ENCODE measurements at regions not wholly inside any gene's neighbourhood (a gene's known extent, or its start where the extent isn't known, plus 50 kb on each side); places are given as distances from the start of the nearest gene placed in this dataset.

DNA sequence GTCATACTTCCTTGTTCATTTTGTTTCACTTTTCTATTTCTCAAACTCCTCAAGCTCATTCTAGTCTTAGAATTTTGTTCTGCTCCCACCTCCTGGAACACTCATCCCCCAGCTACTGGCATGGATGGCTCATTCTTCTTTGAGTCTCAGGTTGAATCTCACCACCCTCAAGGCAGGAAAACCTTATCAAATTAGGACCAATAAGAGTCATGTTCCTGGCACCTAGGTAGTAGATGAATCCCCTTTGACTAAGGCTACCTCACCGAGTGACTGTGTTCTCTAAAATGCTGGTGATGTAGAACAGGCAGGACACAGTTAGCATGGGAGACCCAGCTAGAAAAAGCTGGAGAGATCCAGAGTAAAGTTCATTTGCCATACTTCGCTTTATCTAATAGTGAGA is 1050.8 kb upstream of the EEF2KMT start:
- ATAC-seq (ENCODE audit: low FRiP score in 2 of 2) (no peak), DNase-seq (no peak)
- Histone ChIP-seq H3K36me3 (no peaks in the 10 kb centered on the region), H3K27me3 (no peaks in the 10 kb centered on the region), H3K4me1 (no peaks in the 10 kb centered on the region), H3K27ac (no peak overlapping the region), H3K9me3 (peaks cover 0 to 4% (median 0%) of the 10 kb centered on the region in 4 donors), H3K4me3 (no peak overlapping the region)
- 82 to 84% methylated on average over 2 of the region's 2 CpGs for WGBS, 2 donors
- no peak for TF ChIP-seq EP300 (IDR thresholded peaks at IDR 0.05)
- TF ChIP-seq, protein P1, sequence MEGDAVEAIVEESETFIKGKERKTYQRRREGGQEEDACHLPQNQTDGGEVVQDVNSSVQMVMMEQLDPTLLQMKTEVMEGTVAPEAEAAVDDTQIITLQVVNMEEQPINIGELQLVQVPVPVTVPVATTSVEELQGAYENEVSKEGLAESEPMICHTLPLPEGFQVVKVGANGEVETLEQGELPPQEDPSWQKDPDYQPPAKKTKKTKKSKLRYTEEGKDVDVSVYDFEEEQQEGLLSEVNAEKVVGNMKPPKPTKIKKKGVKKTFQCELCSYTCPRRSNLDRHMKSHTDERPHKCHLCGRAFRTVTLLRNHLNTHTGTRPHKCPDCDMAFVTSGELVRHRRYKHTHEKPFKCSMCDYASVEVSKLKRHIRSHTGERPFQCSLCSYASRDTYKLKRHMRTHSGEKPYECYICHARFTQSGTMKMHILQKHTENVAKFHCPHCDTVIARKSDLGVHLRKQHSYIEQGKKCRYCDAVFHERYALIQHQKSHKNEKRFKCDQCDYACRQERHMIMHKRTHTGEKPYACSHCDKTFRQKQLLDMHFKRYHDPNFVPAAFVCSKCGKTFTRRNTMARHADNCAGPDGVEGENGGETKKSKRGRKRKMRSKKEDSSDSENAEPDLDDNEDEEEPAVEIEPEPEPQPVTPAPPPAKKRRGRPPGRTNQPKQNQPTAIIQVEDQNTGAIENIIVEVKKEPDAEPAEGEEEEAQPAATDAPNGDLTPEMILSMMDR (IDR thresholded peaks at IDR 0.05): no peak

DNA sequence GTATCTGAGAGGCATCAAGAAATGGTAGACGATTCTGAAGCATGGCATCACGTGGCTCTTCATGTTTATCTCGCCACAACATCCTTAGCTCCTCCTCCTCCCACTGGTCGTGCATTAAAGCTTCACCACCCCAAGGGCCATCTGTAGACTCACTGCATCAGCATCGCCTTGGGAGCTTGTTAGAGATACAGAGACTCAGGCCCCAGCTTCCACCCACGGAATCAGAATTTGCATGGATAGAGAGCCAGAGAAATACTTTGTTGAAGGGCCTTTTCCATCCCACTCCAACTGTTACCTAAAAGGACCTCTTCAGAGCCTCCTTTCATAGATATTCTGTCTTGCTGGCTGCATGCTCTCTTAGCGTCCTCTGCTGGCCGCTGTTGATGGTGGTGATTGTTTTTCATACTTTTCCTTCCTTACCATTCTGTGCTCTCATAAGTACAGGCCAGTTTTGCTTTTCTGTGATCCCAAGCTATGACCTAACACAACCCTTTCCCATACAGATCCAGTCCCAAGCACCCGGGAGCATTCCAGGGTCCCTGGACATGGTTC is 1049.4 kb upstream of the EEF2KMT start:
- Histone ChIP-seq H3K27me3 (no peaks in the 10 kb centered on the region), H3K4me1 (no peaks in the 10 kb centered on the region), H3K4me3 (no peak overlapping the region), H3K9me3 (peaks cover 0 to 4% (median 0%) of the 10 kb centered on the region in 4 donors), H3K36me3 (no peaks in the 10 kb centered on the region), H3K27ac (no peak overlapping the region)
- WGBS, 2 donors: 68 to 69% methylated on average over 9 of the region's 9 CpGs
- ATAC-seq (ENCODE audit: low FRiP score in 2 of 2): no peak
- TF ChIP-seq POLR2A (IDR thresholded peaks at IDR 0.05): no peak
- no peak for TF ChIP-seq POLR2AphosphoS5 (IDR thresholded peaks at IDR 0.05)
- TF ChIP-seq EP300 (IDR thresholded peaks at IDR 0.05): no peak
- TF ChIP-seq, protein P1 (IDR thresholded peaks at IDR 0.05): no peak
- no peak for DNase-seq

DNA sequence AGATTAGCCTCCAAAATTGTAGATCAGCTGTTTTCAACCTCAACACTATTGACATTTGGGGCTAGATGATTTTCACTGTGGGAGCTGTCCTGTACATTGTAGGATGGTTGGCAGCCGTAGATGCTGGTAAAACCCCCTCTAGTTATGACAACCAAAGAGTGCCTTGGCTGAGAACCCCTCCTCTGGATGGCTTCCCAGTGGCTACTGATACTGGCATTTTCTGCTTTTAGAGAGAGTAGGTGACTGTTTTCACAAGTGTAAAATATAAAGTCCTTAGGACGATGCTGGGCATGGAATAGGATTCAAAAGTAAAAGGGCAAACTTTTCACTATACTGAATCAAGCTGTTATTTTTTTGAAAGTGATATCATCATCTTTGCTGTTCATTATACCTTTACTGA is 1048.8 kb upstream of the EEF2KMT start:
- DNase-seq (no peak), ATAC-seq (ENCODE audit: low FRiP score in 2 of 2) (no peak)
- Histone ChIP-seq H3K4me1 (no peaks in the 10 kb centered on the region), H3K27ac (no peak overlapping the region), H3K27me3 (no peaks in the 10 kb centered on the region), H3K4me3 (no peak overlapping the region), H3K9me3 (peaks cover 0 to 4% (median 0%) of the 10 kb centered on the region in 4 donors), H3K36me3 (no peaks in the 10 kb centered on the region)
- TF ChIP-seq POLR2A (IDR thresholded peaks at IDR 0.05) (no peak), EP300 (IDR thresholded peaks at IDR 0.05) (no peak), POLR2AphosphoS5 (IDR thresholded peaks at IDR 0.05) (no peak)
- TF ChIP-seq, protein P1 (IDR thresholded peaks at IDR 0.05): no peak
- 65 to 94% methylated on average over 2 of the region's 2 CpGs for WGBS, 2 donors

DNA sequence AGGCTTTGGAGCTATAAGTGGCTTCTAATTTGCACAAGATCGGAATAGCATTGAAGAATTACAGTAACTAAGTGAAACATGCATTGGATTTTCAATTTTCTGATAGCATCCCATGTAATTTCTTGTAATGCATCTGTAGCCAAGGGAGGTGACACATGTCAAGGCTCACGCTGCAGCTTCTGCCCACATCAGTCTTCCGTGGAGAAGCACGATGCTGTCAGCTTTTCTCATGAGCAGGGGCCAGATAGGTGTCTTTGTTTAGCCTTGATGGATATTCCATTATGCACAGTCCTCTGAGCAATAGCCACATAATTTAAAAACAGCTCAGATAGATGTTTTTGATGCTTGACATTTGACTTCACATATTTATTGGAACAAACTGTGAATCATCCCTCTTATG is 1046.9 kb upstream of the EEF2KMT start:
- peaks cover 0 to 4% (median 0%) of the 10 kb centered on the region in 4 donors for H3K9me3 ChIP-seq
- ATAC-seq (ENCODE audit: low FRiP score in 2 of 2) (no peak), DNase-seq (no peak)
- WGBS, 2 donors: 89 to 92% methylated on average over 4 of the region's 4 CpGs
- no peaks in the 10 kb centered on the region for H3K4me1 ChIP-seq
- no peak overlapping the region for H3K27ac ChIP-seq
- H3K36me3 ChIP-seq: no peaks in the 10 kb centered on the region
- no peak overlapping the region for H3K4me3 ChIP-seq
- TF ChIP-seq POLR2AphosphoS5 (IDR thresholded peaks at IDR 0.05): no peak
- TF ChIP-seq, protein P1 (IDR thresholded peaks at IDR 0.05): no peak
- no peak for TF ChIP-seq POLR2A (IDR thresholded peaks at IDR 0.05)
- no peak for TF ChIP-seq EP300 (IDR thresholded peaks at IDR 0.05)
- H3K27me3 ChIP-seq: no peaks in the 10 kb centered on the region

DNA sequence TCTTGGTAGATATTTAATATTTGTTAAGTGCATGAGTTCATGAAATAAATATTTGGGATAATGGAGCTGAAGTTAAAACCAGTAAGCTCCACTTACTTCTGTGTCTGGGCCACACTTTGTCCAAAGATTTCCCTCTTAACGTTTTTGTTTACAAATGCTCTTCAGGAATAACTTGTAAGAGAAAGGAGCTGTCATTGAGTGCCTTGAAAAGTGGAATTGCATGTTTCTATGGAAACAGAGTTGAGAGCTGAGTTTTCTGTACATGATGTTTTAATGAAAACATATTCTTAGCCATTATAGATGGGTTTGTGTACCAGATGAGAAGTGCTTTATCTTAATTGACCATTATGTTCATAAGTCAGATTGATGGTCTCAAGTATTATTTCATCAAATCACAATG is 1045.4 kb upstream of the EEF2KMT start:
- peaks cover 0 to 4% (median 0%) of the 10 kb centered on the region in 4 donors for H3K9me3 ChIP-seq
- no peaks in the 10 kb centered on the region for H3K4me1 ChIP-seq
- no peaks in the 10 kb centered on the region for H3K36me3 ChIP-seq
- ATAC-seq (ENCODE audit: low FRiP score in 2 of 2) (no peak), DNase-seq (no peak)
- no peaks in the 10 kb centered on the region for H3K27me3 ChIP-seq
- WGBS, 2 donors: 16 to 27% methylated on average over 1 of the region's 1 CpG
- no peak overlapping the region for H3K27ac ChIP-seq
- no peak overlapping the region for H3K4me3 ChIP-seq
- TF ChIP-seq POLR2AphosphoS5 (IDR thresholded peaks at IDR 0.05) (no peak), EP300 (IDR thresholded peaks at IDR 0.05) (no peak), POLR2A (IDR thresholded peaks at IDR 0.05) (no peak)
- TF ChIP-seq, protein P1 (IDR thresholded peaks at IDR 0.05): no peak
